A673 (cell line): ENCODE measurements at regions not wholly inside any gene's neighbourhood (a gene's known extent, or its start where the extent isn't known, plus 50 kb on each side); places are given as distances from the start of the nearest gene placed in this dataset.

Source experiments
- BruUV-seq: library from RNA; stranded (reverse); fragments of 400-500 nt; replicated peaks from 2 replicates; lab custom pipeline; 2021; lab: Mats Ljungman, UMichigan
- CTCF ChIA-PET: fragments of 300-600 bp; sonication (Branson Sonifier 250); formaldehyde crosslinking; loops from one replicate; lab custom pipeline; 2022; ENCODE audit warnings: antibody characterized with exemption; lab: Charles Lee
- POLR2A ChIA-PET: fragments of 300-600 bp; sonication (Branson Sonifier 250); formaldehyde crosslinking; loops from one replicate; lab custom pipeline; 2022; ENCODE audit warnings: antibody characterized with exemption; ENCODE audit not compliant: low non-redundant PET; lab: Charles Lee
- DNase-seq: peaks from one replicate; pipeline ENCODE4 v3.0.0-alpha.2; 2015; ENCODE audit warnings: low spot score
- H3K27ac ChIP-seq: fragments of 200-600 bp; sonication (generic); 2 replicates; pipeline ENCODE4 v1.5.1; 2016; ENCODE audit warnings: mixed run types, low read depth, mild to moderate bottlenecking, mixed read lengths, antibody characterized with exemption, low read length; ENCODE audit not compliant: poor library complexity, severe bottlenecking
- H3K27me3 ChIP-seq: fragments of 200-600 bp; sonication (generic); replicated peaks from 2 replicates; pipeline ENCODE4 v1.6.1; 2017; ENCODE audit warnings: mixed run types, low read depth, mild to moderate bottlenecking, mixed read lengths, antibody characterized with exemption, low read length; ENCODE audit not compliant: insufficient read depth, poor library complexity
- H3K36me3 ChIP-seq: fragments of 200-600 bp; sonication (generic); 2 replicates; pipeline ENCODE4 v1.6.1; 2016; ENCODE audit warnings: mixed run types, mild to moderate bottlenecking, mixed read lengths, antibody characterized with exemption, low read length; ENCODE audit not compliant: insufficient read depth, poor library complexity, severe bottlenecking
- H3K4me1 ChIP-seq: fragments of 200-600 bp; sonication (generic); 2 replicates; pipeline ENCODE4 v1.6.1; 2017; ENCODE audit warnings: mixed run types, mild to moderate bottlenecking, mixed read lengths, antibody characterized with exemption, low read length; ENCODE audit not compliant: insufficient read depth, poor library complexity, severe bottlenecking
- H3K4me3 ChIP-seq: fragments of 200-600 bp; sonication (generic); 2 replicates; pipeline ENCODE4 v1.5.1; 2016; ENCODE audit warnings: low read depth, mixed run types, mild to moderate bottlenecking, mixed read lengths, low read length; ENCODE audit not compliant: poor library complexity, severe bottlenecking
- H3K9me3 ChIP-seq: fragments of 200-600 bp; sonication (generic); 2 replicates; pipeline ENCODE4 v1.6.1; 2016; ENCODE audit warnings: mixed run types, low read depth, mild to moderate bottlenecking, mixed read lengths, antibody characterized with exemption, low read length; ENCODE audit not compliant: poor library complexity, severe bottlenecking
- EZH2 ChIP-seq: fragments of 200-600 bp; sonication (generic); IDR thresholded peaks from 2 replicates; pipeline ENCODE4 v1.6.1; 2017; ENCODE audit warnings: borderline replicate concordance, low read depth, mild to moderate bottlenecking, mixed read lengths, antibody characterized with exemption, low read length; ENCODE audit not compliant: poor library complexity, severe bottlenecking
- intact Hi-C: fragments of 100-400 bp; cut with micrococcal nuclease; formaldehyde crosslinking; loops from one replicate; pipeline ENCODE4 v1.10.0; 2022; ENCODE audit not compliant: unreplicated experiment
- TF ChIP-seq, protein P1 (sequence below): fragments of 300-800, 200-600 bp; sonication (generic); conservative IDR thresholded peaks from 2 replicates; pipeline ENCODE4 v1.5.1; 2017; ENCODE audit warnings: low read depth, mild to moderate bottlenecking, antibody characterized with exemption, low read length, moderate library complexity, mixed read lengths

GRCh38 chr5:2399804-2400203 is 351.7 kb downstream of the IRX2 start:
- intact Hi-C loops: no loop called here
- no peak overlapping the region for H3K4me3 ChIP-seq
- DNase-seq: no peak
- H3K9me3 ChIP-seq: peaks cover 35% of the 10 kb centered on the region
- no TSS peak for BruUV-seq
- ChIA-PET POLR2A (no interaction called here), CTCF (no interaction called here)
- no peak overlapping the region for H3K27ac ChIP-seq
- no peaks in the 10 kb centered on the region for H3K36me3 ChIP-seq
- TF ChIP-seq EZH2: no peak
- TF ChIP-seq, protein P1, sequence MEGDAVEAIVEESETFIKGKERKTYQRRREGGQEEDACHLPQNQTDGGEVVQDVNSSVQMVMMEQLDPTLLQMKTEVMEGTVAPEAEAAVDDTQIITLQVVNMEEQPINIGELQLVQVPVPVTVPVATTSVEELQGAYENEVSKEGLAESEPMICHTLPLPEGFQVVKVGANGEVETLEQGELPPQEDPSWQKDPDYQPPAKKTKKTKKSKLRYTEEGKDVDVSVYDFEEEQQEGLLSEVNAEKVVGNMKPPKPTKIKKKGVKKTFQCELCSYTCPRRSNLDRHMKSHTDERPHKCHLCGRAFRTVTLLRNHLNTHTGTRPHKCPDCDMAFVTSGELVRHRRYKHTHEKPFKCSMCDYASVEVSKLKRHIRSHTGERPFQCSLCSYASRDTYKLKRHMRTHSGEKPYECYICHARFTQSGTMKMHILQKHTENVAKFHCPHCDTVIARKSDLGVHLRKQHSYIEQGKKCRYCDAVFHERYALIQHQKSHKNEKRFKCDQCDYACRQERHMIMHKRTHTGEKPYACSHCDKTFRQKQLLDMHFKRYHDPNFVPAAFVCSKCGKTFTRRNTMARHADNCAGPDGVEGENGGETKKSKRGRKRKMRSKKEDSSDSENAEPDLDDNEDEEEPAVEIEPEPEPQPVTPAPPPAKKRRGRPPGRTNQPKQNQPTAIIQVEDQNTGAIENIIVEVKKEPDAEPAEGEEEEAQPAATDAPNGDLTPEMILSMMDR: no peak
- H3K27me3 ChIP-seq: no peaks in the 10 kb centered on the region
- H3K4me1 ChIP-seq: no peaks in the 10 kb centered on the region

DNA sequence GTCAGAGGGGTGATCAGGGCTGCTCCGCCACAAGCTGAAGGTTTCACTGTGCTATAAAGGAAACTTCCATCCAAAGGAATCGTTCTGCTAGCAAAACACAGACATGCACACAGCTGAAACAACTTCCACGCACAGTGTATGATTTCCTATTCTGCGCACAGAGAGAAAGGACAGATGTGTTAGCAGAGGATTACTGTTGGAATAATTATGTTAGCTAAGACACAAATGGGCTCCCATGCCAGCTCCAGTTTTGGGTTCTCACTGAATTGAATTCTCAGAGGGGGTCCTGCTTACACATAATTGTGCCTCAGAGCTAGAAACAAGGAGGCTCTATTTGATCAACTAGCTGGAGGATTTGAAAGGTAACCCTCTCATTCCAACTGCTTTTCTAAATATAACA is 352.4 kb downstream of the IRX2 start:
- TF ChIP-seq EZH2: no peak
- TF ChIP-seq, protein P1: no peak
- Histone ChIP-seq H3K9me3 (peaks cover 31% of the 10 kb centered on the region), H3K27me3 (no peaks in the 10 kb centered on the region), H3K27ac (no peak overlapping the region), H3K4me3 (no peak overlapping the region), H3K36me3 (no peaks in the 10 kb centered on the region), H3K4me1 (no peaks in the 10 kb centered on the region)
- CTCF ChIA-PET: no interaction called here
- intact Hi-C loops: no loop called here
- no peak for DNase-seq
- no TSS peak for BruUV-seq
- POLR2A ChIA-PET: no interaction called here

- Histone ChIP-seq H3K27ac (no peak overlapping the region), H3K4me3 (no peak overlapping the region), H3K4me1 (no peaks in the 10 kb centered on the region), H3K36me3 (no peaks in the 10 kb centered on the region), H3K9me3 (peaks cover 29% of the 10 kb centered on the region), H3K27me3 (no peaks in the 10 kb centered on the region)
- no TSS peak for BruUV-seq
- POLR2A ChIA-PET: no interaction called here
- DNase-seq: no peak
- TF ChIP-seq EZH2: no peak
- TF ChIP-seq, protein P1: no peak
- CTCF ChIA-PET: no interaction called here
- intact Hi-C loops: no loop called here
These were observed 357.9 kb downstream of the IRX2 start for GRCh38 chr5:2393556-2393955.
